ENCODE measurements at regions not wholly inside any gene's neighbourhood (a gene's known extent, or its start where the extent isn't known, plus 50 kb on each side); places are given as distances from the start of the nearest gene placed in this dataset.

DNA sequence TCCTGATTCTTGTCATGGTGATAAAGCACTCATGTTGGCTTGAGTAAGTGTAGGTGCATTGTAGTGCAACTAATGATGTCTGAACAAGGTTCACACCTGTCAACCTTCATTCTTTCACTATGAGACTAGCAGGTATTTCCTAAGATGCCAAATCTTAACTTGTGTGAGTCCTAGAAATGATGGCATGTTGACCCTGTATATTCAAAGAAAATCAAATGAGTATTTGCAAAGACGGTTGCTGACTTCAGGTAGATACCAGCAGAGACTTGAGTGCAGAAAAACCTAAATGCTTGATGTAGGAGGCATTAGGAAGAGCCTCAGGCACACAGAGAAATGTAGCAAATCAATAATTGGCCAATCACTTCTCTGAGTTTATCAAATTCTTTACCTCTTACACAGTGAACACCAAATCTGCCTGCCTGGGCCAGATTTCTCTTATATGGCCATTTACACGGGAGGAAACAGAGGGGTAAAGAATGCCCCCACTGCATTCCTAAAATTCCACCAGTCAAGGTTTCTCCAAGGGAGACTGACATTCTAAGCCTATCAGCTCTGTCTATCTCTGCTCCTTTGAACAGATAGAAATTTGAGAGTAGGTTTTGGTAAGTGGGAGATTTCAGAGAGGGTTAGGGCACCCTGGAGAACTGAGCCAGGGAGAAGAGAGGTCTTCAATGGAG is 488.6 kb upstream of the WWC1 start:
- Histone ChIP-seq H3K4me3 (no peak overlapping the region), H3K4me2 (no peak overlapping the region)

DNA sequence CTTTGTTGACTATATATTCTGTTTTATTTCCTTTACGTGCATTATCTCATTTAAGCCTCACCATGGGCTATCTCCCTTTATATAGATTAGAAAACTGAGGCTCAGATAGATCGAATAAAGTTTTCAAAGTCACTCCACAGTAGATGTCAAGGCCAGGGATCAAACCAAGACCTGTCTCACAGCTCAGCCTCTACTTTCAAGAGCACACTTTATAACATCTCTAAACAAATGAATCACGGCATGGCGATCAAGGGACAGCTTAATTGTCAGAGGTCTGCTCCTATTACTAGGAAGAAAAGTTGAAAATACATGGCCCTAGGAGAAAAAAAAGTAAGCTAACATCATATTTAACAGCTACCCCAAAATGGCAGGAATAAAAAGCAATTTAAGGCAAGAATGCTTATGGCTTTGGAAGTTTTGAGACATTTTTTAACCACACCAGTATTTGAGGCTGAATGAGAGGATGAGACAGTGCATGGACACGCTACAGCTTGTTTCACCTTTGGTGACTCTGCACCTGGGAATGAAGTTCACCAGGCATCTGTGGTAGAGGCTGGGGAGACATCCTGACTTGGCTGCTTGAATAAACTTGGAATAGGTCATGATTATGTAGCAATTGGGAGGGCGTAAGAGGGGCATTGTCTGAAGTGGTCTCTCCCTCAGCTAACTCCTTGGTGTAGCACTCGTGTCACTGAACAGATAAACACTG is 486.8 kb upstream of the WWC1 start:
- no peaks in the 10 kb centered on the region for H3K4me1 ChIP-seq (ENCODE audit: insufficient read depth)
- H3K36me3 ChIP-seq (replicated peaks; ENCODE audit: insufficient read depth, low read depth) = no peaks in the 10 kb centered on the region

More for the DNA sequence above, 488.6 kb upstream of the WWC1 start:
- no peak for TF ChIP-seq EZH2phosphoT487 (IDR thresholded peaks at IDR 0.05; ENCODE audit: low read depth, severe bottlenecking, unreplicated experiment)
- H3K9me2 ChIP-seq (replicated peaks; ENCODE audit: insufficient read depth) = no peaks in the 10 kb centered on the region
- H4K20me1 ChIP-seq (ENCODE audit: insufficient read depth, poor library complexity, severe bottlenecking) = no peaks in the 10 kb centered on the region
- H3K79me2 ChIP-seq = no peaks in the 10 kb centered on the region
- no peak for DNase-seq (ENCODE audit: low spot score)
- H3K27ac ChIP-seq = no peak overlapping the region
- H2AFZ ChIP-seq = no peak overlapping the region
- H3K9me3 ChIP-seq (ENCODE audit: low read depth) = no peaks in the 10 kb centered on the region
- peaks cover 2% of the 10 kb centered on the region for H3K27me3 ChIP-seq
- no peaks in the 10 kb centered on the region for H3K36me3 ChIP-seq (replicated peaks; ENCODE audit: insufficient read depth, low read depth)
- H3K4me1 ChIP-seq (ENCODE audit: insufficient read depth) = peaks cover 4% of the 10 kb centered on the region
- 31% methylated on average over 2 of the region's 2 CpGs for WGBS (ENCODE audit: low lambda C conversion rate, missing lambda C conversion rate)

DNA sequence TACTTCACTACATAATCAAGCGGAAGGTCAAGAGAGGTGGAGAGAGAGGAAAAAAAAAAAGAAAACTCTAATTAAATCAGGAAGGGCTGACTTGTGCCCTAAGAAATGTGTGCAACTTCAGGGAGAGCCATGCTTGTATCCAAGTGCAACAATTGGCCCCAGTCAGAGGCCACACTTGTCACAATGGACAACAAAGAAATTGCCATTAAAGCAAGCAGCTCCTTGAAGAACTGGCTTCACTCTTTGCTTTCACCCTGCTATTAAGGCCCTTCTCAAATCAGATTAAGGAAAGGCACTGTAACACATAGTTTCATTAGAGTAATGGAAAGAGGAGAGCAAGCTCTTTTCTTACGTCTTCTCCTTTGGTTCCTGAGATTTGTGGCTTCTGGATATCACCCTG is 480.9 kb upstream of the WWC1 start:
- peaks cover under 1% of the 10 kb centered on the region for H3K27me3 ChIP-seq
- DNase-seq (ENCODE audit: low spot score) = no peak
- TF ChIP-seq, protein P1, sequence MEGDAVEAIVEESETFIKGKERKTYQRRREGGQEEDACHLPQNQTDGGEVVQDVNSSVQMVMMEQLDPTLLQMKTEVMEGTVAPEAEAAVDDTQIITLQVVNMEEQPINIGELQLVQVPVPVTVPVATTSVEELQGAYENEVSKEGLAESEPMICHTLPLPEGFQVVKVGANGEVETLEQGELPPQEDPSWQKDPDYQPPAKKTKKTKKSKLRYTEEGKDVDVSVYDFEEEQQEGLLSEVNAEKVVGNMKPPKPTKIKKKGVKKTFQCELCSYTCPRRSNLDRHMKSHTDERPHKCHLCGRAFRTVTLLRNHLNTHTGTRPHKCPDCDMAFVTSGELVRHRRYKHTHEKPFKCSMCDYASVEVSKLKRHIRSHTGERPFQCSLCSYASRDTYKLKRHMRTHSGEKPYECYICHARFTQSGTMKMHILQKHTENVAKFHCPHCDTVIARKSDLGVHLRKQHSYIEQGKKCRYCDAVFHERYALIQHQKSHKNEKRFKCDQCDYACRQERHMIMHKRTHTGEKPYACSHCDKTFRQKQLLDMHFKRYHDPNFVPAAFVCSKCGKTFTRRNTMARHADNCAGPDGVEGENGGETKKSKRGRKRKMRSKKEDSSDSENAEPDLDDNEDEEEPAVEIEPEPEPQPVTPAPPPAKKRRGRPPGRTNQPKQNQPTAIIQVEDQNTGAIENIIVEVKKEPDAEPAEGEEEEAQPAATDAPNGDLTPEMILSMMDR (IDR thresholded peaks at IDR 0.05; ENCODE audit: poor library complexity) = no peak
- TF ChIP-seq EZH2 (IDR thresholded peaks at IDR 0.05; ENCODE audit: borderline replicate concordance) (no peak), EZH2phosphoT487 (IDR thresholded peaks at IDR 0.05; ENCODE audit: low read depth, severe bottlenecking, unreplicated experiment) (no peak)
- no peaks in the 10 kb centered on the region for H3K36me3 ChIP-seq (replicated peaks; ENCODE audit: insufficient read depth, low read depth)
- no peaks in the 10 kb centered on the region for H3K9me3 ChIP-seq (ENCODE audit: low read depth)
- H3K27ac ChIP-seq = no peak overlapping the region
- H4K20me1 ChIP-seq (ENCODE audit: insufficient read depth, poor library complexity, severe bottlenecking) = no peaks in the 10 kb centered on the region
- peak overlapping the region; percentile 38 for H3K4me2 ChIP-seq
- no peak overlapping the region for H3K4me3 ChIP-seq
- peaks cover 5% of the 10 kb centered on the region for H3K4me1 ChIP-seq (ENCODE audit: insufficient read depth)
- H3K79me2 ChIP-seq = no peaks in the 10 kb centered on the region
- WGBS (ENCODE audit: low lambda C conversion rate, missing lambda C conversion rate) = 84% methylated on average over 2 of the region's 2 CpGs
- no peaks in the 10 kb centered on the region for H3K9me2 ChIP-seq (replicated peaks; ENCODE audit: insufficient read depth)
- no peak overlapping the region for H2AFZ ChIP-seq

More for the DNA sequence above, 486.8 kb upstream of the WWC1 start:
- H3K4me3 ChIP-seq = no peak overlapping the region
- no peaks in the 10 kb centered on the region for H4K20me1 ChIP-seq (ENCODE audit: insufficient read depth, poor library complexity, severe bottlenecking)
- no peak overlapping the region for H3K27ac ChIP-seq
- H3K4me2 ChIP-seq = no peak overlapping the region
- DNase-seq (ENCODE audit: low spot score) = no peak
- H3K79me2 ChIP-seq = no peaks in the 10 kb centered on the region
- no peaks in the 10 kb centered on the region for H3K9me3 ChIP-seq (ENCODE audit: low read depth)
- H2AFZ ChIP-seq = no peak overlapping the region
- TF ChIP-seq, protein P1 (IDR thresholded peaks at IDR 0.05; ENCODE audit: poor library complexity) = no peak
- TF ChIP-seq EZH2 (IDR thresholded peaks at IDR 0.05; ENCODE audit: borderline replicate concordance) (no peak), EZH2phosphoT487 (IDR thresholded peaks at IDR 0.05; ENCODE audit: low read depth, severe bottlenecking, unreplicated experiment) (no peak)
- WGBS (ENCODE audit: low lambda C conversion rate, missing lambda C conversion rate) = 91% methylated on average over 7 of the region's 7 CpGs
- H3K9me2 ChIP-seq (replicated peaks; ENCODE audit: insufficient read depth) = no peaks in the 10 kb centered on the region
- peaks cover 2% of the 10 kb centered on the region for H3K27me3 ChIP-seq

GRCh38 chr5:167812871-167813270 is 478.6 kb upstream of the WWC1 start:
- Histone ChIP-seq H3K4me2 (no peak overlapping the region), H4K20me1 (ENCODE audit: insufficient read depth, poor library complexity, severe bottlenecking) (no peaks in the 10 kb centered on the region), H3K36me3 (replicated peaks; ENCODE audit: insufficient read depth, low read depth) (no peaks in the 10 kb centered on the region), H3K9me2 (replicated peaks; ENCODE audit: insufficient read depth) (no peaks in the 10 kb centered on the region), H3K27me3 (no peaks in the 10 kb centered on the region), H3K79me2 (no peaks in the 10 kb centered on the region), H2AFZ (no peak overlapping the region), H3K4me3 (no peak overlapping the region), H3K4me1 (ENCODE audit: insufficient read depth) (peaks cover 5% of the 10 kb centered on the region), H3K27ac (no peak overlapping the region), H3K9me3 (ENCODE audit: low read depth) (no peaks in the 10 kb centered on the region)
- no peak for DNase-seq (ENCODE audit: low spot score)
- 91% methylated on average over 4 of the region's 4 CpGs for WGBS (ENCODE audit: low lambda C conversion rate, missing lambda C conversion rate)
- no peak for TF ChIP-seq EZH2phosphoT487 (IDR thresholded peaks at IDR 0.05; ENCODE audit: low read depth, severe bottlenecking, unreplicated experiment)
- TF ChIP-seq EZH2 (IDR thresholded peaks at IDR 0.05; ENCODE audit: borderline replicate concordance) = no peak
- TF ChIP-seq, protein P1 (IDR thresholded peaks at IDR 0.05; ENCODE audit: poor library complexity) = no peak

Data from hepatocyte (in vitro differentiated cells).